GM23248 (cell line): ENCODE measurements at regions not wholly inside any gene's neighbourhood (a gene's known extent, or its start where the extent isn't known, plus 50 kb on each side); places are given as distances from the start of the nearest gene placed in this dataset.
A peak's percentile ranks its signal among the peaks of the same experiment; 100 is the strongest.

Experiments
- DNase-seq: peaks from one replicate; pipeline ENCODE4 v3.0.0-alpha.2; 2015
- H2AFZ ChIP-seq: fragments of 200-600 bp; sonication (generic); 2 replicates; pipeline ENCODE4 v1.6.1; 2016; ENCODE audit warnings: antibody characterized with exemption
- H3F3A ChIP-seq: fragments of 200-600 bp; sonication (generic); 2 replicates; pipeline ENCODE4 v1.6.1; 2016; ENCODE audit warnings: mild to moderate bottlenecking, antibody characterized with exemption, mixed run types; ENCODE audit not compliant: insufficient read depth
- H3K27ac ChIP-seq: fragments of 200-600 bp; sonication (generic); 2 replicates; pipeline ENCODE4 v1.5.1; 2016; ENCODE audit warnings: mild to moderate bottlenecking
- H3K27me3 ChIP-seq: fragments of 200-600 bp; sonication (generic); replicated peaks from 2 replicates; pipeline ENCODE4 v1.6.1; 2016; ENCODE audit warnings: mild to moderate bottlenecking; ENCODE audit not compliant: insufficient read depth
- H3K36me3 ChIP-seq: fragments of 200-600 bp; sonication (generic); 2 replicates; pipeline ENCODE4 v1.6.1; 2016; ENCODE audit warnings: low read depth, mild to moderate bottlenecking
- H3K4me1 ChIP-seq: fragments of 200-600 bp; sonication (generic); 2 replicates; pipeline ENCODE4 v1.6.1; 2016; ENCODE audit warnings: mild to moderate bottlenecking; ENCODE audit not compliant: insufficient read depth
- H3K4me2 ChIP-seq: fragments of 200-600 bp; sonication (generic); one replicate; pipeline ENCODE4 v1.6.1; 2016; ENCODE audit warnings: mild to moderate bottlenecking; ENCODE audit not compliant: unreplicated experiment
- H3K4me3 ChIP-seq: fragments of 200-600 bp; sonication (generic); 2 replicates; pipeline ENCODE4 v1.5.1; 2016; ENCODE audit warnings: mild to moderate bottlenecking
- H3K79me2 ChIP-seq: fragments of 200-600 bp; sonication (generic); 2 replicates; pipeline ENCODE4 v1.6.1; 2016; ENCODE audit warnings: mild to moderate bottlenecking; ENCODE audit not compliant: insufficient read depth
- H3K9ac ChIP-seq: fragments of 200-600 bp; sonication (generic); 2 replicates; pipeline ENCODE4 v1.6.1; 2016; ENCODE audit warnings: mild to moderate bottlenecking
- H3K9me2 ChIP-seq: fragments of 200-600 bp; sonication (generic); 2 replicates; pipeline ENCODE4 v1.6.1; 2016; ENCODE audit warnings: mixed run types, mild to moderate bottlenecking, moderate library complexity; ENCODE audit not compliant: insufficient read depth
- H3K9me3 ChIP-seq: fragments of 200-600 bp; sonication (generic); one replicate; pipeline ENCODE4 v1.6.1; 2017; ENCODE audit warnings: low read depth
- H4K20me1 ChIP-seq: fragments of 200-600 bp; sonication (generic); 2 replicates; pipeline ENCODE4 v1.6.0; 2016; ENCODE audit not compliant: insufficient read depth
- EZH2 ChIP-seq: fragments of 200-600 bp; sonication (generic); IDR thresholded peaks from 2 replicates; pipeline ENCODE4 v1.6.1; 2018; ENCODE audit warnings: antibody characterized with exemption, mild to moderate bottlenecking; ENCODE audit not compliant: insufficient read depth, poor library complexity, severe bottlenecking
- EZH2phosphoT487 ChIP-seq: fragments of 200-600 bp; sonication (generic); IDR thresholded peaks from 2 replicates; pipeline ENCODE4 v1.6.1; 2018; ENCODE audit warnings: antibody characterized with exemption, moderate library complexity, mild to moderate bottlenecking, low read depth; ENCODE audit not compliant: insufficient read depth
- WGBS, 2 experiments: methylation state at CpG; one replicate each; pipeline ENCODE4 v1.1.6; 2015 to 2017; ENCODE audit warnings: low lambda C conversion rate in 2 of 2, low coverage in 1 of 2; ENCODE audit errors: missing lambda C conversion rate in 2 of 2; 5-methylcytosine and 5-hydroxymethylcytosine counted together
- in situ Hi-C: fragments of 300-500 bp; cut with MboI; formaldehyde crosslinking; loops from 2 replicates; pipeline ENCODE4 v1.15.0; 2020

DNA sequence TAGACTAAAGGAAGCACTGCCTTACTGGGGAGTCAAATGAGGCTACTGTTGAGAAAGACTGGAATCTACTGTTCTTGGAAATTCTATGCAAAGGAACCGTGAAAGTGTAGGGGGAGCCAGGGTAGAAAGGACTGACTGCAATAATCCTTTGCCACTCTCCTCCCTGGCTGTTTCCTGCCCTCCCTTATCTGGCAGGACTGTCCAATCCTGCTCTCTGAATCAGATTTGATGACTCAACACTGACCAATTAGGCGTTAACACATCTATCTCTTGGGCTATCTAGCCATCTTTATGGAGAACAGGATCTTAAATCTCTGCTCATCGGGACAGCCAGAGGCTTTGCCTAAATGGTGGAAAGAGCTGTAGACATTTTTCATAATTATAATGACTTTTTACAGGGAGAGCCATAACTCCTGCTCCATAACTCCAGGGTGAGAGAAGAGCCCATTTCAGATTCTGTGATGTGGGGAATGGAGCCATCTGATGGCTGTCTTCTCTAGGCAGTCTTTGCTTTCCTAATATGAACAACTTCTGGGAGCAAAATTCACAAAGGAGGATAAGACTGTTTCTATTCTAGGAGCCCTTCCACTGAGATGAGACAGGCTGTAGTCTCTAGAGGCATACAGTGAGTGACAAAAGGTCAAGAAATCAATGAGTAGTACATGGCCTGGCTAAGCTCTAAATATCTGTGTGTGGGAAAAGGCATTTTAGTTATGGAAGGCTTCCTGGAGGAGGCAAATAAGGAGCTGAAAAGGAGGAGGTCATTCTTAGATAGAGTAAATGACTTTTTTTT lies 68.9 kb upstream of the CISTR start:
- peak; percentile 63 for DNase-seq
- no peak overlapping the region for H3K4me2 ChIP-seq
- no peaks in the 10 kb centered on the region for H3K9me2 ChIP-seq
- in situ Hi-C loops = no loop called here
- no peaks in the 10 kb centered on the region for H4K20me1 ChIP-seq
- no peak overlapping the region for H3K4me3 ChIP-seq
- H3K27ac ChIP-seq = no peak overlapping the region
- H3K79me2 ChIP-seq = no peaks in the 10 kb centered on the region
- WGBS, 2 experiments = 54 to 58% methylated on average over 3 of the region's 3 CpGs
- TF ChIP-seq EZH2phosphoT487 = no peak
- TF ChIP-seq EZH2 = no peak
- H3K4me1 ChIP-seq = no peaks in the 10 kb centered on the region
- no peak overlapping the region for H3K9ac ChIP-seq
- no peaks in the 10 kb centered on the region for H3K9me3 ChIP-seq
- H3K36me3 ChIP-seq = no peaks in the 10 kb centered on the region
- H2AFZ ChIP-seq = no peak overlapping the region
- H3F3A ChIP-seq = no peaks in the 10 kb centered on the region
- H3K27me3 ChIP-seq = peaks cover 63% of the 10 kb centered on the region

DNA sequence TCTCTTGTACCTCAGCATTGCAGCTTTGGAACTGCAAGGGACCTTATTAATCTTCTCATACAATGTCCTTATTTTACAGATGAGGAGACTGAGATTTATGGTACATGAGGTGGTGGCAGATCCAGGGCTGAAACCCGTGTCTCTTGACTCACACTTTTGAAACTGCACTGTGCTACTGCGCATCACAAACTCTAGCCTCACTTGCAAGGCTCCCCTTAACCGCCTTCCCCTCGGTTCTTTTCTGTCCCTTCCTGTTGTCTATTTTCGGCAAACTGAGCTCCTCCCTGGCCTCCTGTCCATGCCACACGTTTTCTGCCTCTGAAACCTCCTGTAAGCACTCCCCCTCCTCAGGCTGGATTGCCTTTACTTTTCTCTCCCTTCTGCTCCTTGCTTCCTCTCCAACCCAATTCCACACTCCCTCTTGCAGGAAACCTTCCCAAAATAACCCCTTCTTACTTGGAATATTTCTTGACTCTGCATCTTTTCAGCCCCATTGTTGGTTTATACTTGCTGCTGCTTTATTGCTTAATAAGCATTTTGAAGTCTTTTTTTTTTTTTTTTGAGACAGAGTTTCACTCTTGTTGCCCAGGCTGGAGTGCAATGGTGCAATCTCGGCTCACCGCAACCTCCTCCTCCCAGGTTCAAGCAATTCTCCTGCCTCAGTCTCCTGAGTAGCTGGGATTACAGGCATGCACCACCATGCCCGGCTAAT lies 72.4 kb upstream of the CISTR start:
- Histone ChIP-seq H3K9me2 (no peaks in the 10 kb centered on the region), H3K4me3 (no peak overlapping the region), H3K4me1 (no peaks in the 10 kb centered on the region), H3K36me3 (no peaks in the 10 kb centered on the region), H2AFZ (no peak overlapping the region), H4K20me1 (no peaks in the 10 kb centered on the region), H3K4me2 (no peak overlapping the region), H3K79me2 (no peaks in the 10 kb centered on the region), H3K27me3 (peaks cover 40% of the 10 kb centered on the region), H3K9me3 (no peaks in the 10 kb centered on the region), H3F3A (no peaks in the 10 kb centered on the region), H3K9ac (no peak overlapping the region), H3K27ac (no peak overlapping the region)
- WGBS, 2 experiments = 61% methylated on average over 9 of the region's 9 CpGs
- TF ChIP-seq EZH2 (no peak), EZH2phosphoT487 (no peak)
- in situ Hi-C loops = no loop called here
- DNase-seq = no peak

DNA sequence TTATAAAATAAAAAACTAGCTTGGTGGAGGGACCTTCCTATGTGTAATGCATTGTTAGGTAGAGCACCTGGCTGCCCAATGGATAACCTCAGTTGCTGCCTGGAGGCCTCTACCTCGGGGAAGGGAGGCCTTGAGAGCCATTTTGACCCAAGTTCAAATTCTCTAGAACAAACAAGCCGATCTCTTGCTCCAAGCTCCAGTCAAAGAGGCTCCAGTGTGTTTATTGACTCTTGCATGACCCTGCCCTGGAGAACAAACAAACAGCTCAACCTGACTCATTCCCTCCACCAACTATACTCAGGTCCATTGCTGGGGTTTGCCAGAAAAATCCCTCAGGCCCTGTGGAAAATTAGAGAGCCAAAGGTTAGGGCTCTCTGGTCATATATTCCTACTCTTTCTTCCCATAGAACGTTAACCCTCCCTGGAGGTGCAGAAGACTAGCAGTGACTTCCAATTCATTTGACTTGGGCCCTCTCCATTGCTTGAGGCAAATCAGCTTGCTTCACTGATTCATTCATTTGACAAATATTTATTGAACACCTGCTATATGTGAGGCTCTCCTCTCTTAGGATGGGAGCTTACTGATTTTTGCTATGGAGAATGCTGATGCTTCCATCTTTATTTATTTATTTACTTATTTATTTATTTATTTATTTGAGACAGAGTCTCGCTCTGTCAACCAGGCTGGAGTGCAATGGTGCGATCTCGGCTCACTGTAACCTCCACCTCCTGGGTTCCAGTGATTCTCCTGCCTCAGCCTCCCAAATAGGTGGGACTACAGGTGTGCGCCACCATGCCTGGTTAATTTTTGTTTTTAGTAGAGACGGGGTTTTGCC lies 73.7 kb upstream of the CISTR start:
- no peak for TF ChIP-seq EZH2
- no peak for TF ChIP-seq EZH2phosphoT487
- in situ Hi-C loops = no loop called here
- no peak overlapping the region for H3K9ac ChIP-seq
- H3K4me3 ChIP-seq = no peak overlapping the region
- WGBS, 2 experiments = 67 to 69% methylated on average over 8 of the region's 8 CpGs
- no peaks in the 10 kb centered on the region for H3F3A ChIP-seq
- no peaks in the 10 kb centered on the region for H3K4me1 ChIP-seq
- no peak overlapping the region for H3K4me2 ChIP-seq
- DNase-seq = peak; percentile 25
- H3K9me3 ChIP-seq = no peaks in the 10 kb centered on the region
- H3K27ac ChIP-seq = no peak overlapping the region
- H4K20me1 ChIP-seq = no peaks in the 10 kb centered on the region
- no peaks in the 10 kb centered on the region for H3K9me2 ChIP-seq
- no peaks in the 10 kb centered on the region for H3K36me3 ChIP-seq
- H2AFZ ChIP-seq = no peak overlapping the region
- no peaks in the 10 kb centered on the region for H3K79me2 ChIP-seq
- peaks cover 42% of the 10 kb centered on the region for H3K27me3 ChIP-seq

DNA sequence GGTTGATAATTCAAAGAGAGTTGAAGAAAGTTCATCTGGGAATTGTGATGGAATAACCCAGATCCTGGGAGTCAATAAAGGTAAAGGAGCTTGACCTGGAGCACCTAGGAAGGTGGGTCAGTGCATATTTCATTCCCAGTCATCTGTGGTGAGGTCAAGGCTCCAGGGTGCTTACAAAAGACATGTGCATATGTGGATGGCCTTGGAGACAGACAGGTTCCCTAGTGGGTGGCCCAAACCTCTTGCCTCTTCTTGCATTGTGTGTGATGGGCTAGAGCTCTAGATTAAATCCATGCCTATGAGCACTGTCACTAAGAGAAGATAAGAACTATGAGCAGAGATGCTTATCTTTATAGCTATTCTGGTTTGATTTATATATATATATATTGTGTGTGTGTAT lies 75.5 kb upstream of the CISTR start:
- Histone ChIP-seq H3F3A (no peaks in the 10 kb centered on the region), H2AFZ (no peak overlapping the region), H3K27ac (no peak overlapping the region), H3K9me2 (no peaks in the 10 kb centered on the region), H3K27me3 (peaks cover 50% of the 10 kb centered on the region), H3K9me3 (no peaks in the 10 kb centered on the region), H3K4me1 (no peaks in the 10 kb centered on the region), H3K4me3 (no peak overlapping the region), H3K4me2 (no peak overlapping the region), H4K20me1 (no peaks in the 10 kb centered on the region), H3K9ac (no peak overlapping the region), H3K36me3 (no peaks in the 10 kb centered on the region), H3K79me2 (no peaks in the 10 kb centered on the region)
- DNase-seq = no peak
- in situ Hi-C loops = no loop called here
- TF ChIP-seq EZH2 (no peak), EZH2phosphoT487 (no peak)
